DMS 273 (cell line): ENCODE measurements at regions not wholly inside any gene's neighbourhood (a gene's known extent, or its start where the extent isn't known, plus 50 kb on each side); places are given as distances from the start of the nearest gene placed in this dataset.

Experiments used
- DNase-seq: peaks from one replicate; lab custom pipeline; 2025; ENCODE audit not compliant: unreplicated experiment; lab: John Stamatoyannopoulos, UW

DNA sequence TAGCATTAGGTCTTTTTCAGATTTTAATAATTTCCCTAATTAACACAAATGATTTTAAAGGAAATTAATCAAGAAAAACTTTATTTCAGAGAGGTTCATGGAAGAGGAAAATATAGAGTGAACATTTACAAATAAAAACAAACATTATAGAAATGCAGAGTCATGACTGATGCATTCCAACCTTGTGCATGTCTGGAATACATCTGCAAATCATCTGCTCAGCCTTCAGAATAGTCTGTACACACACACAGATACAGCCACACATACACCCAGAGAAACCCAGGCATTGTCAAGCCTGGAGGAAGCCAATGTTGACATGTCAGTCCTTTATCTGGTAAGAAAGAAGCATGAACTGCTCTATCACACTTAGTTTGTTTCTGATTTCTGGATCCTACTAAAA lies 61.3 kb upstream of the NFKB1 start:
- no peak for DNase-seq

DNA sequence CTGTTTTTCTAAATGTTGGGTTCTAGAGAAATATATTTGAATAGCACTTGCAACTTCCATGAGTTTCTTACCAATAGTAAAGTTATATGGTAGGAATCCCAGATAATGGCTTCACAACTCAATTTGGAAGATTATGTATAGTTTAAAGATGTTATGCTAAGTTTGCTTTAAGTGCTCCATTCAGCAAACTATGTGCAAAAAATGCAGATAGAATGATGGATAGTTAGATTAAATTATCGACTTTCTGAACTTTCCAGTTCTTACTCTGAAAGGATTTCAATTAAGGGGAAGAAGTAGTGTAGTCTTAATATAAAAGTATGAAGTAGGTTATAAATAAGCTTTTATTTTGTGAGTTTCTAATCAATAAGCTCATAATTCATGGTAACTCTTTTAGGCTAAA lies 60.7 kb upstream of the NFKB1 start:
- DNase-seq = no peak

DNA sequence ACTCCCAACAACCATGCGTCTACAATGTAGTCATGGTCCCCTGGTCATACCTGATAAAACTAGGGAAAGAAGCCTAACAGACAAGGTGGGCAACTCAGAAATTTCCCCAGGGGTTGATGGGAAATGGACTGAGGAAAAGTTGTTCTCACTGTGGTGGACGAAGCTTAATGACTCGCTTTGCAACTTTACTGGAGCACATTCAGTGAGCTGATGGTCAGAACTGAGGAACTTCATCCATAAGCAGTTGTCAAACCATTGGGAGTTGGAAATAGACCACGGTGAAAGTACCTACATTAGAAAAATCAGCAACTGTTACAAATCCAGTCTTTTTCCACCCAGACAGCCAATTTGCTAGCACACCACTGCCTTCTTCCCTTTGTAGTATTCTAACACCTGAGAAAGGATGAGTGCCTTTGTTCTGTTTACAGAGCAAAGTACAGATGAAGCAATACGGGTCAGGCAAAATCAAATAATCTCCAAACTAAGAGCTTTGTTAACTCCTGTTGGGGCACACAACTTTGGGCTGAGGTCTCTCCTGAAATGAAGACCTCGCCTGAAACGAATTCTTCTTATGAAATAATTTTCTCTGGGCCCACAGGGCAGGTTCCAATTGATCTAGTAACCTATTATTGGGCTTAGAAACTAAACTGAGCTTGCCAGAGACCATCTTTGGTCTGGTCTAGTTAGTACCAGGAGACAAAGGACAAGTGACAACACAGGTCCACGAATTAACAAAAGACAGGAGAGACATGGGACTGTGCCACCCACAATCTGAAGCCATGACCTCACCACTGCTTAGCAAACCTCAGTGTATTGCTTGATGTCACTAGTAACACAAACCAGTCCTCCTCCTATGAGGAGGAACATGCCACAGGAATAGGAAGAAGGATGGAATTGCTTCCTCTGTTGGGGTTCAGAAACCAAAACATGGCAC lies 58.9 kb upstream of the NFKB1 start:
- no peak for DNase-seq

DNA sequence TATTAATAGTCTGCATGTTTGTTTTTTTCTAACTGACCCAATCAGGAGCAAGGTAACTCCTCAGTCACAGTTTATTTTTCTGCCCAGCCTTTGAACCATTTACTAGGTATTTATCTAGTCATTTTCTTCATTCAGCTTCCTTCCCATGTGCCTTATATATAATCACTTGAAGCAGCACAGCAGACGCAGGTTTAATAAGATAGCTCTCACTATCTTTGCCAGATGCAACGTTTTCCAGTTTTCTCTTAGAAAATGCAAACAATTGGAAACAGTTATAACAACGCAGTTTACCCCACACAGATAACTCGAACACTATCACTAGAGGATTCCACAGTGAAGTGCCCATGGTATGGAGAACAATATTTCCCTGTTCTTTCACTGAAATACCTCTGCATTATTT lies 56.4 kb upstream of the NFKB1 start:
- DNase-seq = no peak

DNA sequence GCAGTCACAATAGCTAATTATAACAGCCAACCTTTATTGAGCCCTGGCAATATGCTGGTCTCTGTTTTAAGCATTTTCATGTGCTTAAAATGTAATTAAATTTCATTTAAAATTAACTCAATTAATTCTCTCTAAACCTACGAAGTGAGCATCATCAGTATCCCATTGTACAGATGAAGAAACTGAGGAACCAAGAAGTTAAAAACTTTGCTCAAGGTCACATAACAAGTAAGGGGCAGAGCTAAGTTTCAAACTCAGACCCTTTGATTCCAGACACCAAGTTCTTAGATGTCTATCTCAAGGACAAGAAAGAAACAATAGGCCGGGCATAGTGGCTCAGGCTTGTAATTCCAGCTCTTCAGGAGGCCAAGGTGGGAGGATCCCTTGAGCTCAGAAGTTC lies 55.9 kb upstream of the NFKB1 start:
- DNase-seq = no peak

DNA sequence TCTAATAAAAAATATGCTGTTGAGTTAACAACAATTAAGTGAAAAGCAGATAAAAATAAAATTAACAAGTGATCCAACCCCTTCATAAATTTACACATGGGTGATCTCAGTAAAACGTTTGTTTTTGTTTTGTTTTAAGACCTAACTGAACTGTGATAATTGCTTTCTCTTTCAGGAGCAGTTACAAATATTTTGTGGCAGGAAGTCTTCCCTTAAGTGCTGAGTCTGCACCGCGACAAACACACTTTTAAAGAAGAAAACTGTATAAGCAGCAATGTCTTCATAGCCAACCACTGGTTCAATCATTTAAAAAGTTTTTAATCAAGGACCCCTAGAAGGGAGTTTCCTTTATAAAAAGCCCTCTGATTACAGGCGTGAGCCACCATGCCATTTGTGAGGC lies 53.7 kb upstream of the NFKB1 start:
- no peak for DNase-seq

DNA sequence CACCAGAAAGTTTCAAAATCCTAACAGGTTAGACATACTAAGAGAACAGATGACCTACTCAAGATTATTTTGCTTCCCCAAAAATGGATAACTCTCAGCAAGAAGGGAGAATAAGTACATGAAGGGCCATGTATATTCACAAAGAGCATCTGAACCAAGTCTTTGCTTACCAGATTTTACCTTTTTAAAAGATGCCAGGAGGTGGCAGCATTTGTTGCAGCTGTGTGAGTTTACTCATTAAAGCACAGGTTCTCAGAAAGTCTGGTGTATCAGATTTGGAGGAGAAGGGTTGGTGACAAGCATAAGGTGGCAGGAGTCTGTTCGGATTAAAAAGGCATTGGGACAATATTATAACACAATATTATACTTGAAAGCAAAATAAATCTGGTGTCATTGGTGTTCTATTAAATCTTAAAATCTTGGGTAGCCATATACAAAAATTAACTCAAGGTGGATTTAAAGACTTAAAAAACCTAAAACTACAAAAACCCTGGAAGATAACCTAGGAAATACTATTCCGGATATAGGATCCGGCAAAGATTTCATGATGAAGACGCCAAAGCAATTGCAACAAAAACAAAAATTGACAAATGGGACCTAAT lies 51.3 kb upstream of the NFKB1 start:
- DNase-seq = peak; percentile 71

DNA sequence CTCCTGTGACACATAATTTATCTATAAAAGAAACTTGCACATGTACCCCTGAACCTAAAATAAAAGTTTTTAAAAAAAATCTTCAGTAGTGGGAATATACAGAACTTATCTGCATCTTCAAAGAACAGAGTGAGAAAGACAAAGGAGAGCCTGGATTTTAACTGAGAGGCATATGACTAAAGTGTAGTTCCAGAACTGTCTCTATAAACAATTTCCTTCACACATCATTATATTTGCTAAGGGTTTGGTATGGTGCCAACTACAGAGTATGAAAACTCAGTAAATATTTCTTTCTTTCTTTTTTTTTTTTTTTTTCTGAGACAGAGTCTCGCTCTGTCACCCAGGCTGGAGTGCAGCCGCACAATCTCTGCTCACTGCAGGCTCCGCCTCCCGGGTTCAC lies 49.9 kb upstream of the NFKB1 start:
- DNase-seq = no peak
